K562 (cell line): ENCODE measurements at regions not wholly inside any gene's neighbourhood (a gene's known extent, or its start where the extent isn't known, plus 50 kb on each side); places are given as distances from the start of the nearest gene placed in this dataset.

Source experiments
- ATAC-seq: fragments of 200-7000 bp; cut with Tn5 transposase; 3 replicates; pipeline ENCODE4 v1.9.1; 2020; ENCODE audit warnings: moderate library complexity
- BruUV-seq: library from RNA; stranded (reverse); fragments of 400-500 nt; replicated peaks from 2 replicates; lab custom pipeline; 2021; lab: Mats Ljungman, UMichigan
- CTCF ChIA-PET: fragments of 300-600 bp; formaldehyde crosslinking; extraction: SDS; loops from one replicate; lab custom pipeline; 2021; ENCODE audit warnings: low intra/inter-chr PET ratio; lab: Yijun Ruan, JAX
- POLR2A ChIA-PET: fragments of 300-600, 350-650 bp; sonication (Branson Sonifier 250); formaldehyde crosslinking; extraction: SDS; loops from one replicate; lab custom pipeline; 2021; ENCODE audit warnings: antibody characterized with exemption, inconsistent platforms; lab: Yijun Ruan, JAX
- DNase-seq, 4 experiments: peaks; one replicate each; pipeline versions ENCODE4 v3.0.0 to v3.0.0-alpha.2; 2011 to 2018; ENCODE audit warnings: low spot score in 3 of 4, mixed read lengths in 3 of 4; ENCODE audit errors: extremely low read depth in 1 of 4
- FAIRE-seq: peaks from 2 replicates; lab custom pipeline; 2011; peaks lifted over from hg19 to GRCh38; lab: Jason Lieb, UNC
- H2AFZ ChIP-seq: 2 replicates; pipeline ENCODE4 v1.6.0; 2011; ENCODE audit warnings: low read depth, low read length, control low read depth, inconsistent platforms
- H3K27ac ChIP-seq: fragments of 200-600 bp; 3 replicates; pipeline ENCODE4 v1.8.0; 2011; ENCODE audit warnings: low read depth, mild to moderate bottlenecking, control low read depth, inconsistent platforms, low read length, moderate library complexity, mixed read lengths; ENCODE audit errors: extremely low read depth
- H3K27me3 ChIP-seq, 2 experiments: fragments of 300-600 bp in 1 of 2; 2 replicates in 1 of 2; 3 replicates in 1 of 2; pipeline versions ENCODE4 v1.6.0 to v1.8.0; 2011; ENCODE audit warnings: inconsistent platforms in 2 of 2, low read length in 2 of 2, mild to moderate bottlenecking in 1 of 2, mixed read lengths in 1 of 2, moderate library complexity in 1 of 2; ENCODE audit not compliant: control insufficient read depth in 2 of 2, insufficient read depth in 2 of 2
- H3K36me3 ChIP-seq: fragments of 300-600 bp; 3 replicates; pipeline ENCODE4 v1.8.0; 2011; ENCODE audit warnings: mild to moderate bottlenecking, low read length, inconsistent platforms; ENCODE audit not compliant: control insufficient read depth, insufficient read depth
- H3K4me1 ChIP-seq, 2 experiments: fragments of 200-600 bp in 1 of 2; replicated peaks in 1 of 2; 2 replicates in 1 of 2; 3 replicates in 1 of 2; pipeline versions ENCODE4 v1.5.1 to v1.8.0; 2011; ENCODE audit warnings: inconsistent platforms in 2 of 2, low read length in 2 of 2, mild to moderate bottlenecking in 1 of 2, mixed read lengths in 1 of 2, moderate library complexity in 1 of 2; ENCODE audit not compliant: control insufficient read depth in 2 of 2, insufficient read depth in 2 of 2
- H3K4me2 ChIP-seq: 2 replicates; pipeline ENCODE4 v1.6.1; 2011; ENCODE audit warnings: low read length, control low read depth, inconsistent platforms, mixed read lengths; ENCODE audit not compliant: insufficient read depth
- H3K4me3 ChIP-seq: fragments of 200-600 bp; sonication (generic), shearing (Covaris generic); 2 replicates; pipeline ENCODE4 v1.5.1; 2016; ENCODE audit warnings: control low read depth, inconsistent platforms
- H3K79me2 ChIP-seq: fragments of 200-600 bp; 3 replicates; pipeline ENCODE4 v1.8.0; 2011; ENCODE audit warnings: low read length, inconsistent platforms; ENCODE audit not compliant: control insufficient read depth, insufficient read depth
- H3K9ac ChIP-seq, 2 experiments: 2 replicates each; pipeline versions ENCODE4 v1.6.0 to v1.6.1; 2011; ENCODE audit warnings: low read depth in 2 of 2, low read length in 2 of 2, control low read depth in 1 of 2, inconsistent platforms in 1 of 2, mild to moderate bottlenecking in 1 of 2, mixed read lengths in 1 of 2; ENCODE audit not compliant: insufficient read depth in 1 of 2
- H3K9me1 ChIP-seq: one replicate; pipeline ENCODE4 v1.6.0; 2011; ENCODE audit warnings: inconsistent platforms, mild to moderate bottlenecking, low read length, moderate library complexity; ENCODE audit not compliant: control insufficient read depth, insufficient read depth
- H3K9me3 ChIP-seq: replicated peaks from 2 replicates; pipeline ENCODE4 v1.5.1; 2011; ENCODE audit warnings: low read depth, low read length, inconsistent platforms; ENCODE audit not compliant: control insufficient read depth, insufficient read depth
- H4K20me1 ChIP-seq: replicated peaks from 2 replicates; pipeline ENCODE4 v1.6.1; 2011; ENCODE audit warnings: low read length, inconsistent platforms, mixed read lengths; ENCODE audit not compliant: control insufficient read depth, insufficient read depth
- CHD1 ChIP-seq: fragments of 200-600 bp; sonication (generic); IDR thresholded peaks from one replicate; pipeline ENCODE4 v1.6.1; 2012; ENCODE audit warnings: mild to moderate bottlenecking, moderate library complexity, low read length, inconsistent platforms
- ETS1 ChIP-seq: conservative IDR thresholded peaks from 2 replicates; pipeline ENCODE4 v1.6.1; 2011; ENCODE audit warnings: low read depth, mild to moderate bottlenecking, low read length; ENCODE audit not compliant: control insufficient read depth
- KDM1A ChIP-seq, 2 experiments: fragments of 450-650 bp; IDR thresholded peaks; 2 replicates each; pipeline ENCODE4 v1.6.1; 2016; ENCODE audit warnings: mild to moderate bottlenecking in 2 of 2
- LCOR ChIP-seq: sonication (generic); formaldehyde crosslinking; IDR thresholded peaks from 2 replicates; pipeline ENCODE4 v1.8.0; 2022; ENCODE audit warnings: mild to moderate bottlenecking, missing genetic modification reagents
- NFXL1 ChIP-seq: fragments of 450-650 bp; formaldehyde crosslinking; IDR thresholded peaks from 2 replicates; pipeline ENCODE4 v1.4.0; 2021; ENCODE audit warnings: mild to moderate bottlenecking
- ZNF589 ChIP-seq: fragments of 200-800 bp; sonication (Bioruptor generic); IDR thresholded peaks from 2 replicates; pipeline ENCODE4 v1.6.1; 2016; ENCODE audit warnings: low read depth, missing genetic modification characterization, missing compliant biosample characterization
- ZNF764 ChIP-seq: fragments of 250-450 bp; sonication (Bioruptor Pico); IDR thresholded peaks from 2 replicates; pipeline ENCODE4 v1.4.0; 2020; ENCODE audit warnings: low read depth, mild to moderate bottlenecking, moderate library complexity
- WGBS: fragments of 100-300 bp; shearing (Covaris generic); methylation state at CpG from one replicate; pipeline ENCODE4 v1.1.6; 2016; ENCODE audit warnings: low coverage, mixed read lengths; ENCODE audit not compliant: insufficient coverage; ENCODE audit errors: missing lambda C conversion rate; 5-methylcytosine and 5-hydroxymethylcytosine counted together
- in situ Hi-C: fragments of 300-500 bp; cut with MboI; formaldehyde crosslinking; loops from 4 replicates; pipeline ENCODE4 v1.15.0; 2018; ENCODE audit warnings: inconsistent platforms, mixed read lengths
- intact Hi-C: fragments of 100-400 bp; cut with micrococcal nuclease; formaldehyde crosslinking; loops from 2 replicates; pipeline ENCODE4 v1.14.2; 2022
- TF ChIP-seq, protein P1 (sequence below): fragments of 250-450 bp; sonication (Bioruptor Pico); IDR thresholded peaks from 2 replicates; pipeline ENCODE4 v1.5.0; 2021; ENCODE audit warnings: mild to moderate bottlenecking, moderate library complexity

- TF ChIP-seq KDM1A (IDR thresholded peaks at IDR 0.05) (no peak), ETS1 (no peak), CHD1 (no peak), NFXL1 (CRISPR knock-in tag) (no peak)
- TF ChIP-seq, protein P1, sequence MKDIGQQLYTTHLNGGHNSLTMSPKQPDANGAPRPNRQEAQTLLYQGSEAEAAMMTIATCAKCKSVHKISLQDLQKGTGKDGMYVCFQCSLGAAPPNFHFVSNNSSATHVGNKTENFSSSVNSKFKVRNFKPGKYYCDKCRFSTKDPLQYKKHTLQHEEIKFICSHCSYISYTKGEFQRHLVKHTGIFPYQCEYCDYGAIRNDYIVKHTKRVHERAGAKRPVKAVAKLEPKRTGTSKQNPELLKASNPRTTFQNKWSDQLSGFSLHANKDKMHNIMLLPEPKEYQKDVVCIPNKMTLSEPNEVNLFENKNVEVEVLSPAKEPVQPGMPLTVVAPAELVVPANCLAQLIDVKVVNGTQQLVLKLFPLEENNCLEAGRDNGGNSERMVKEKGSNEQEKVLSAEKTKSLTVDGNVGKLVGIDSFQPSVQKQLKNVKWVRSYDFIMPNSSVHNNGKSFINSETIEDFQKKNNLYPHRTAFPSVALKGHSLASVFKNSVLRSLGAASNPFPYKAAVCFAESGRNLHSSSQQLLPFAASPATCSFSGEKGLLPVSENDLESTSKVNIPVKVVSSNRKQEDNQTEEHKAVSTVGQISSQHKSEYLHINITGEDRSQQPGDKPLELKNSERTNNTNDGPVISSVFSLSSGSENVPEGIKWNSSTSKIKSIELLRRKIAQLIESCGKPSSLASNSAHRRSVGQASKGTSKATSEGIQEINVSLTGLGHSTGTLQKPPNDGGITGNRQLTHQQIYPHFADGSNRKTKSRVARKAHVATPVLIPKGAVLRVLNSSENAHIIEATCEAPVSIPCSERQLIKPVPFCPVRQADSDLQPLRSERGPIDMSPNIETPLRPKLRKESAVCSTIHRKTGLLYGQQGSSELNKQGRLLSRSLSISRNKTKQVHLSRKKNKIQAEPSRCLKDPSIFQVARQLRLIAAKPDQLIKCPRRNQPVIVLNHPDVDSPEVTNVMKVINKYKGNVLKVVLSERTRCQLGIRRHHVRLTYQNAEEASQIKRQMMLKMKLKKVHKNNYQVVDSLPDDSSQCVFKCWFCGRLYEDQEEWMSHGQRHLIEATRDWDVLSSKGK (CRISPR knock-in tag) = no peak
Observed at GRCh38 chr15:54941417-54941816, 255.3 kb downstream of the RSL24D1 start (continued).

- intact Hi-C loops (no loop called here), in situ Hi-C loops (no loop called here)
- Histone ChIP-seq H3K36me3 (no peaks in the 10 kb centered on the region), H3K4me2 (no peak overlapping the region), H3K4me3 (no peak overlapping the region), H4K20me1 (no peaks in the 10 kb centered on the region), H3K9me3 (no peaks in the 10 kb centered on the region), H3K9ac (no peak overlapping the region), H3K27ac (no peak overlapping the region), H3K79me2 (no peaks in the 10 kb centered on the region), H2AFZ (no peak overlapping the region), H3K27me3 (no peaks in the 10 kb centered on the region)
- POLR2A ChIA-PET = no interaction called here
- ATAC-seq (no peak), FAIRE-seq (no peak), DNase-seq (no peak)
- WGBS = 0% methylated on average over 1 of the region's 1 CpG
- BruUV-seq = no TSS peak
- CTCF ChIA-PET = no interaction called here
- TF ChIP-seq ZNF589 = no peak
- TF ChIP-seq ZNF764 = no peak
- TF ChIP-seq LCOR (CRISPR knock-in tag) = no peak
- TF ChIP-seq, all 486 proteins: peak for 0
- Histone ChIP-seq H3K4me1 (no peaks in the 10 kb centered on the region), H3K9me1 (no peaks in the 10 kb centered on the region)
Observed at GRCh38 chr15:54917312-54917711, 279.4 kb downstream of the RSL24D1 start.
